GM12873 (cell line): ENCODE measurements at regions not wholly inside any gene's neighbourhood (a gene's known extent, or its start where the extent isn't known, plus 50 kb on each side); places are given as distances from the start of the nearest gene placed in this dataset.

Experiments
- CTCF ChIP-seq: IDR thresholded peaks from 2 replicates; pipeline ENCODE4 v1.5.1; 2012; ENCODE audit warnings: low read depth, mild to moderate bottlenecking, moderate library complexity, low read length, control low read depth; ENCODE audit not compliant: insufficient read depth; ENCODE audit errors: missing control alignments

- no peak for TF ChIP-seq CTCF
Observed at GRCh38 chr11:91871048-91871447, 353.6 kb upstream of the FAT3 start.

GRCh38 chr11:91869686-91870085 is 354.9 kb upstream of the FAT3 start:
- no peak for TF ChIP-seq CTCF

GRCh38 chr11:91866642-91867041 is 358.0 kb upstream of the FAT3 start:
- no peak for TF ChIP-seq CTCF

GRCh38 chr11:91860661-91861060 is 364.0 kb upstream of the FAT3 start:
- no peak for TF ChIP-seq CTCF

- no peak for TF ChIP-seq CTCF
Observed at GRCh38 chr11:91859666-91860065, 365.0 kb upstream of the FAT3 start.

GRCh38 chr11:91857179-91857578 is 367.4 kb upstream of the FAT3 start:
- TF ChIP-seq CTCF = no peak

GRCh38 chr11:91854780-91855179 is 369.8 kb upstream of the FAT3 start:
- no peak for TF ChIP-seq CTCF
